Breast epithelium (tissue), 3 donors: ENCODE measurements at regions not wholly inside any gene's neighbourhood (a gene's known extent, or its start where the extent isn't known, plus 50 kb on each side); places are given as distances from the start of the nearest gene placed in this dataset.

Experiments used
- POLR2A ChIP-seq: fragments of 450-650 bp; IDR thresholded peaks from one replicate; pipeline ENCODE4 v1.6.1; 2016; ENCODE audit warnings: antibody characterized with exemption, mild to moderate bottlenecking, moderate library complexity
- POLR2AphosphoS5 ChIP-seq, 3 donors: sonication (generic); formaldehyde crosslinking; IDR thresholded peaks; one replicate each; pipeline ENCODE4 v1.6.1; 2017; ENCODE audit warnings: antibody characterized with exemption in 3 of 3
- TF ChIP-seq, protein P1 (sequence below), 3 donors: fragments of 450-650 bp; IDR thresholded peaks; one replicate each; pipeline ENCODE4 v1.5.1; 2016 to 2017; ENCODE audit warnings: antibody characterized with exemption in 3 of 3, mild to moderate bottlenecking in 3 of 3, moderate library complexity in 3 of 3

DNA sequence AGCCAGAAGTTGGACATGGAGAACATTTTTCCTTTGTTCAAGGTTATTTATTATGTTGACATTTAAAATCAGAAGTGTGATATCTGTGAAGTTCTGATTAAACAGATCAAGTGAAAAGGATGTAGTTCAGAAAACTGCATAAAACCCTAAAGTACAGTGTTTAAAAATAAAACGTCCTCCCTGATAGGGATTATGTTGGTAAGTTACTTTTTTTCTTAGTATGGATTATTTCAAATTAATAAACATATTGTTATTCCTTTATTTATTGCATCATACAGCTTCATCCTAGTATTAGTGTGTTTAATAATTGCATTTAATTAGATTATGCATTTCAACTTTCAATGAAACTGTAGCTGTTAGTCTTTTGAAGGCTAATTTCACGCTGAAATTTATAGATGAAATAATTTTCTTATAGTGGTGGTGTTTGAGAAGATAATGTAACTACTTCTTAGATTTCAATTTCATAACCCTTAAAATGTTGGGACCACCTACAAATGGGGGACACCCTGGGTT is 157.9 kb upstream of the DMRT1 start:
- TF ChIP-seq, protein P1, sequence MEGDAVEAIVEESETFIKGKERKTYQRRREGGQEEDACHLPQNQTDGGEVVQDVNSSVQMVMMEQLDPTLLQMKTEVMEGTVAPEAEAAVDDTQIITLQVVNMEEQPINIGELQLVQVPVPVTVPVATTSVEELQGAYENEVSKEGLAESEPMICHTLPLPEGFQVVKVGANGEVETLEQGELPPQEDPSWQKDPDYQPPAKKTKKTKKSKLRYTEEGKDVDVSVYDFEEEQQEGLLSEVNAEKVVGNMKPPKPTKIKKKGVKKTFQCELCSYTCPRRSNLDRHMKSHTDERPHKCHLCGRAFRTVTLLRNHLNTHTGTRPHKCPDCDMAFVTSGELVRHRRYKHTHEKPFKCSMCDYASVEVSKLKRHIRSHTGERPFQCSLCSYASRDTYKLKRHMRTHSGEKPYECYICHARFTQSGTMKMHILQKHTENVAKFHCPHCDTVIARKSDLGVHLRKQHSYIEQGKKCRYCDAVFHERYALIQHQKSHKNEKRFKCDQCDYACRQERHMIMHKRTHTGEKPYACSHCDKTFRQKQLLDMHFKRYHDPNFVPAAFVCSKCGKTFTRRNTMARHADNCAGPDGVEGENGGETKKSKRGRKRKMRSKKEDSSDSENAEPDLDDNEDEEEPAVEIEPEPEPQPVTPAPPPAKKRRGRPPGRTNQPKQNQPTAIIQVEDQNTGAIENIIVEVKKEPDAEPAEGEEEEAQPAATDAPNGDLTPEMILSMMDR (IDR thresholded peaks at IDR 0.05): no peak
- TF ChIP-seq POLR2A (no peak), POLR2AphosphoS5 (IDR thresholded peaks at IDR 0.05) (no peak)
